C4-2B (cell line): ENCODE measurements at regions not wholly inside any gene's neighbourhood (a gene's known extent, or its start where the extent isn't known, plus 50 kb on each side); places are given as distances from the start of the nearest gene placed in this dataset.

Experiments used
- CTCF ChIP-seq: fragments of 450-650 bp; conservative IDR thresholded peaks from 2 replicates; pipeline ENCODE4 v1.5.1; 2017; ENCODE audit warnings: mild to moderate bottlenecking
- ZFX ChIP-seq: fragments of 450-650 bp; IDR thresholded peaks from 2 replicates; pipeline ENCODE4 v1.6.1; 2017

GRCh38 chr6:139580592-139581484, 206.4 kb upstream of the CITED2 start:
- TF ChIP-seq CTCF (no peak), ZFX (no peak)
